Epidermal melanocyte (primary cell): ENCODE measurements at regions not wholly inside any gene's neighbourhood (a gene's known extent, or its start where the extent isn't known, plus 50 kb on each side); places are given as distances from the start of the nearest gene placed in this dataset.

ENCODE experiments used
- DNase-seq: peaks from one replicate; pipeline ENCODE4 v3.0.0; 2011; ENCODE audit warnings: low spot score; ENCODE audit not compliant: insufficient read length

GRCh38 chr14:78073028-78073427 is 97.1 kb upstream of the NRXN3 start:
- DNase-seq: no peak

GRCh38 chr14:78074561-78074960 is 95.6 kb upstream of the NRXN3 start:
- no peak for DNase-seq

GRCh38 chr14:78075033-78075432 is 95.1 kb upstream of the NRXN3 start:
- DNase-seq: no peak

- DNase-seq: no peak
Measured at GRCh38 chr14:78075555-78076277, 94.5 kb upstream of the NRXN3 start.

- DNase-seq: no peak
Measured at GRCh38 chr14:78081245-78081644, 88.9 kb upstream of the NRXN3 start.

GRCh38 chr14:78083837-78084236 is 86.3 kb upstream of the NRXN3 start:
- DNase-seq: no peak

- no peak for DNase-seq
Measured at GRCh38 chr14:78086342-78086741, 83.8 kb upstream of the NRXN3 start.

- no peak for DNase-seq
Measured at GRCh38 chr14:78088916-78089315, 81.3 kb upstream of the NRXN3 start.

- DNase-seq: no peak
Measured at GRCh38 chr14:78090864-78091263, 79.3 kb upstream of the NRXN3 start.

- DNase-seq: no peak
Measured at GRCh38 chr14:78091361-78091760, 78.8 kb upstream of the NRXN3 start.

- no peak for DNase-seq
Measured at GRCh38 chr14:78092040-78092439, 78.1 kb upstream of the NRXN3 start.

- no peak for DNase-seq
Measured at GRCh38 chr14:78103271-78103670, 66.9 kb upstream of the NRXN3 start.

GRCh38 chr14:78104160-78104559 is 66.0 kb upstream of the NRXN3 start:
- no peak for DNase-seq

- no peak for DNase-seq
Measured at GRCh38 chr14:78104655-78105054, 65.5 kb upstream of the NRXN3 start.

- no peak for DNase-seq
Measured at GRCh38 chr14:78106381-78106780, 63.8 kb upstream of the NRXN3 start.

GRCh38 chr14:78107166-78107565 is 63.0 kb upstream of the NRXN3 start:
- no peak for DNase-seq

GRCh38 chr14:78119440-78119839 is 50.7 kb upstream of the NRXN3 start:
- no peak for DNase-seq
